ENCODE measurements at regions not wholly inside any gene's neighbourhood (a gene's known extent, or its start where the extent isn't known, plus 50 kb on each side); places are given as distances from the start of the nearest gene placed in this dataset.

DNA sequence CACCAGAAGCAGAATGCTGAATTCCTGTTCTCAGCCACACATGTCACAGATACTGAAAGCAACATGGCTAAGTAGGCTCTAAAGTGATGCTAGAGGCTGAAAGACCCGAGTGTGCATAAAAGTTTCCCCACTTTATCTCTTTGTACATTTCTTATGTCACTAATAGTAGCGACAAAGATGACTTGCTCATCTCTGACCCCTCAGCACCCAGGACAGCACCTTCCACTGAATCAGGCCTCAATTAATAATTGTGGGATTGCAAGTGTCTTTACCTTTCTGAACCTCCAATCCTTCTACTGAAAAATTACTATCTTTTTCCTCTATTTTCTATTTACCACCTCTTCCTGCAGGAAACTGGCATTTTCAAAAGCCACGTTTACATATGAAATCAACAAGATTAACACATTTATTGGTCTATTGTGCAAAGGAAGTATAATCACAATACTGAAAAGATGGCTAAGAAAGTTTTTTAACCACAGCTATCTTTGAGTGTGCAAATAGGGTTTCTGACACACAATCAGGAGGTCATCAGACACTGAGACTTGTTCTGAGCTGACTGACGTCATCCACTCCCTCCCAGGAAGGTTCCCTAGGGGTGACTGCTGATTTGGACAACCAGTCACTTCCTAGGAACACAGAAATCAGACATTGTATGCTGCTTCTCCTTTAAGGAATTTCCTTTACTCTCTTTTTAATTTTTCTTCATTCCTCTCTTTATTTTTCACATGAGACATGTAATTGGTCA, 213.9 kb upstream of the ISX start:
- Histone ChIP-seq H3K79me2 (ENCODE audit: control insufficient read depth, insufficient read depth, low read length) (no peaks in the 10 kb centered on the region), H3K4me2 (ENCODE audit: insufficient read depth, low read length) (no peak overlapping the region), H3K27me3 (ENCODE audit: control insufficient read depth in 2 of 2, insufficient read depth in 2 of 2, low read length in 2 of 2) (no peaks in the 10 kb centered on the region), H3K9me3 (replicated peaks; ENCODE audit: control insufficient read depth, insufficient read depth, low read length) (peaks cover 6% of the 10 kb centered on the region), H3K4me1 (ENCODE audit: control insufficient read depth, extremely low read depth, insufficient read depth, low read length) (no peaks in the 10 kb centered on the region), H4K20me1 (replicated peaks; ENCODE audit: control insufficient read depth, extremely low read depth, insufficient read depth, low read length) (no peaks in the 10 kb centered on the region), H3K9ac (replicated peaks; ENCODE audit: extremely low read depth, insufficient read depth, low read length) (no peak overlapping the region), H3K36me3 (ENCODE audit: control insufficient read depth in 2 of 2, extremely low read depth in 1 of 2, insufficient read depth in 2 of 2, low read length in 2 of 2) (no peaks in the 10 kb centered on the region), H3K4me3 (replicated peaks in 1 of 3; ENCODE audit: insufficient read depth in 1 of 3, low read depth in 1 of 3, low read length in 3 of 3) (no peak overlapping the region), H3K9me1 (replicated peaks; ENCODE audit: control insufficient read depth, extremely low read depth, insufficient read depth, low read length) (no peaks in the 10 kb centered on the region), H3K27ac (ENCODE audit: insufficient read depth, low read depth, low read length) (no peak overlapping the region), H2AFZ (ENCODE audit: low read depth, low read length) (no peak overlapping the region)
- TF ChIP-seq POLR2AphosphoS5 (IDR thresholded peaks at IDR 0.05; ENCODE audit: insufficient read depth, low read depth, low read length): no peak
- TF ChIP-seq, protein P1, sequence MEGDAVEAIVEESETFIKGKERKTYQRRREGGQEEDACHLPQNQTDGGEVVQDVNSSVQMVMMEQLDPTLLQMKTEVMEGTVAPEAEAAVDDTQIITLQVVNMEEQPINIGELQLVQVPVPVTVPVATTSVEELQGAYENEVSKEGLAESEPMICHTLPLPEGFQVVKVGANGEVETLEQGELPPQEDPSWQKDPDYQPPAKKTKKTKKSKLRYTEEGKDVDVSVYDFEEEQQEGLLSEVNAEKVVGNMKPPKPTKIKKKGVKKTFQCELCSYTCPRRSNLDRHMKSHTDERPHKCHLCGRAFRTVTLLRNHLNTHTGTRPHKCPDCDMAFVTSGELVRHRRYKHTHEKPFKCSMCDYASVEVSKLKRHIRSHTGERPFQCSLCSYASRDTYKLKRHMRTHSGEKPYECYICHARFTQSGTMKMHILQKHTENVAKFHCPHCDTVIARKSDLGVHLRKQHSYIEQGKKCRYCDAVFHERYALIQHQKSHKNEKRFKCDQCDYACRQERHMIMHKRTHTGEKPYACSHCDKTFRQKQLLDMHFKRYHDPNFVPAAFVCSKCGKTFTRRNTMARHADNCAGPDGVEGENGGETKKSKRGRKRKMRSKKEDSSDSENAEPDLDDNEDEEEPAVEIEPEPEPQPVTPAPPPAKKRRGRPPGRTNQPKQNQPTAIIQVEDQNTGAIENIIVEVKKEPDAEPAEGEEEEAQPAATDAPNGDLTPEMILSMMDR (IDR thresholded peaks at IDR 0.05; ENCODE audit: extremely low read depth in 1 of 2, insufficient read depth in 1 of 2, low read depth in 1 of 2, low read length in 2 of 2): no peak
- TF ChIP-seq, protein P2, sequence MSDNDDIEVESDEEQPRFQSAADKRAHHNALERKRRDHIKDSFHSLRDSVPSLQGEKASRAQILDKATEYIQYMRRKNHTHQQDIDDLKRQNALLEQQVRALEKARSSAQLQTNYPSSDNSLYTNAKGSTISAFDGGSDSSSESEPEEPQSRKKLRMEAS (IDR thresholded peaks at IDR 0.05; ENCODE audit: insufficient read depth, insufficient read length): no peak
- TF ChIP-seq EZH2 (IDR thresholded peaks at IDR 0.05; ENCODE audit: borderline replicate concordance, low read depth, low read length, severe bottlenecking): no peak
- no peak for TF ChIP-seq JUN (IDR thresholded peaks at IDR 0.05; ENCODE audit: borderline replicate concordance, insufficient read depth, insufficient read length, low read depth)
- no peak for TF ChIP-seq MYC (IDR thresholded peaks at IDR 0.05; ENCODE audit: low read depth, low read length)
- TF ChIP-seq GATA2 (IDR thresholded peaks at IDR 0.05; ENCODE audit: insufficient read depth, insufficient read length, low read depth, low read length): no peak
- TF ChIP-seq POLR2A (IDR thresholded peaks at IDR 0.05; ENCODE audit: low read depth, low read length): no peak
- TF ChIP-seq FOS (IDR thresholded peaks at IDR 0.05; ENCODE audit: borderline replicate concordance, insufficient read depth, low read length): no peak
- ChIA-PET POLR2A (no interaction called here), CTCF (no interaction called here)
- no peak for FAIRE-seq
- DNase-seq (ENCODE audit: low read depth, low spot score): no peak
- dilution Hi-C loops (cut with MboI; ENCODE audit: extremely low pct_ligation_motif_present, low sequenced_read_pairs) (no loop called here), intact Hi-C loops (cut with micrococcal nuclease) (no loop called here)
- BruUV-seq (replicated peaks): no TSS peak

All from endothelial cell of umbilical vein (primary cell).